M059J (cell line): ENCODE measurements at regions not wholly inside any gene's neighbourhood (a gene's known extent, or its start where the extent isn't known, plus 50 kb on each side); places are given as distances from the start of the nearest gene placed in this dataset.
A peak's percentile ranks its signal among the peaks of the same experiment; 100 is the strongest.
"Not testable (repeated sequence)": the region's sequence is repeated elsewhere in the genome, so short reads cannot be mapped to it uniquely, and the experiment has no call there.

Experiments
- DNase-seq: peaks from one replicate; pipeline ENCODE4 v3.0.0-alpha.2; 2012; ENCODE audit warnings: low read depth

GRCh38 chr14:87815121-87815520, 177.9 kb downstream of the GALC start:
- no peak for DNase-seq

DNA sequence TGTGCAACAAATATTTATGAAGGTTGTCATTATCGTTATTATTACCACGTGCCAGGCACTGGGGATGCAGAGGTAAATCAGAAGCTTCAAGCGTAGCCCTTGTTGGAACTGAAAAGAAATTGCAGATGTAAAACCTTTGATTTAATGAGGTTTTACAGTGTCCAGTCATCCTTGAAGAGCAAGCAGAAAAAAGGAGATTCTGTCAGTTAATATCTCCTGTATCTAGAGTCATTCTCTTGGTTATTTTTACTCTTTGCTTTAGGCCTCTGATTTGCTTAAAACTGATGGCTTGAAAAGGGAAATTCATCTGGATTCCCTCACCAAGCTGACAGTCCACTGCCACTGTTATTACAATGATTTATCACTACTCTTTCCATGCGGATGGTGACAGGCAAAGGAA, 179.3 kb downstream of the GALC start:
- no peak for DNase-seq

GRCh38 chr14:87813211-87813610, 179.8 kb downstream of the GALC start:
- DNase-seq, result no peak

- DNase-seq, result no peak
Measured at GRCh38 chr14:87811246-87811645, 181.7 kb downstream of the GALC start.

- DNase-seq, result no peak
Measured at GRCh38 chr14:87810711-87811110, 182.3 kb downstream of the GALC start.

- DNase-seq, result no peak
Measured at GRCh38 chr14:87809261-87809660, 183.7 kb downstream of the GALC start.

GRCh38 chr14:87805315-87805723, 187.7 kb downstream of the GALC start:
- peak; percentile 1 for DNase-seq

DNA sequence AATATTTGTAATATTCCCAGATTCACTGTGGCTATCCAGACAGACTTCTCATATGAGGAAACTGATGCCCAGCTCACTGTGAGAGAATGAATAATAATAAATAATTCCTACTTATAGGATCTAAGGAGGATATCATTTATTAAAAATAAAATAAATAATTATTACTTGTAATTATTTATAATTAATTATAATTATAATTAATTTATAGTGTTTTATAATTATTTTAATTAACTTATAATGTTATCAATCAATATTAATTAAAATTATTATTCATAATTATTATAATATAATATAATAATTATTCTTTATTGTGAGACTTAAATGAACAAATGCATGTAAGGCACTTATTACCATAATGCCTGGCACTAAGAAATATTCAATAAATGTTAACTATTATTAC, 192.8 kb downstream of the GALC start:
- DNase-seq, result no peak

- DNase-seq, result no peak
Measured at GRCh38 chr14:87799400-87799799, 193.6 kb downstream of the GALC start.

DNA sequence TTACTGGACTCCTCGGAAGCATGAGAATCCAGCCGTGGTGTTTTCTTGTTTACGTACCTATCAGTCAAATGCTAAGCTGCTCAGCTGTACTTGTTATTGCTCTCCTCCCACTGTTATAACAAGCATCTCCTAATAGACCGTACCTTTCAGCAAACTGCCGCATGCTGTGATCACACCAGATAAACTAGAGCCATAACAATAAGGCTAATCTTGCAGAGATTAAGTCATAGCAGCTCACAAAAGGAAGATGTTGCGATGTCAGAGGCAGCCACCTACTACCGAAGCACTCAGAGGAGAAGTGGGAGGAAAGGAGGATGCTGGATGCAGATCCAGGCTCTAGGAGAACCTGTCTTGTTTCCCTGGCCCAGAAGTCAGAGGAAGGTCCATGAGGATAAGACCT, 196.0 kb downstream of the GALC start:
- DNase-seq, result no peak

DNA sequence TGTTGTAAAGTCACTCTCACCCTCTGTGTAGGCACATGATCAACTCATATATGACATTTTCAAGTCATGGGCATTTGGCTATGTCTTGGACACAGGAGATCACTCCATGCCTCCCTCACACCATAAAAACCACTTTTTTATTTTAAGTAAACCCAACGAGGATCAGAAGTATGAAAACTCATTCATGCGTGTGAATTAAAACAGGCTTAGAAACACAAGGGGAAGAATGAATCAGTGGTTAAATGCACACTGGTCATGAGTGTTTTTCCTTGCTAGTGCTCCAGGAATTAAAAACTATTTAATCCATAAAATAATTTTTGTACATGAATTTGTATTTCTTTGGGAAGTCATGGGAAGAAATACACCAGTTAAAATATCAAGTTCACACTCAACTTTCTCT, 198.4 kb downstream of the GALC start:
- DNase-seq, result no peak

GRCh38 chr14:87785897-87786296, 207.1 kb downstream of the GALC start:
- no peak for DNase-seq

DNA sequence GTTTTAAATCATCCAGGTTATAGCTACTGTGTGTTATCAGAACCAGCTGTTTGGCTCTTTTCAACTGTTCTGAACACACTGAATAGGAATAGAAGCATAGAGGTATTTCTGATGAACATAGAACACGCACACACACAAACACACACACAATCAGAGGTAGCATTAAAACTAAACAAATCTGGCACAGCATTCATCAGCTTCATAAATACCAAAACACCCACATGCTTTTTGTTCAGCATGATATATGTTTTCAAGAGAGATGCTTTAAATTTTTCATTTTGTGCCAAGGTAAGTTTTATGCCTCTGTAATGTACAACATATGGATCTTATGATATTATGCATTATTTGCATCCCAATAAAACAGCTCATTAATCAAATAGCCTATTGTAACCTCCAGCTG, 208.6 kb downstream of the GALC start:
- DNase-seq, result no peak

DNA sequence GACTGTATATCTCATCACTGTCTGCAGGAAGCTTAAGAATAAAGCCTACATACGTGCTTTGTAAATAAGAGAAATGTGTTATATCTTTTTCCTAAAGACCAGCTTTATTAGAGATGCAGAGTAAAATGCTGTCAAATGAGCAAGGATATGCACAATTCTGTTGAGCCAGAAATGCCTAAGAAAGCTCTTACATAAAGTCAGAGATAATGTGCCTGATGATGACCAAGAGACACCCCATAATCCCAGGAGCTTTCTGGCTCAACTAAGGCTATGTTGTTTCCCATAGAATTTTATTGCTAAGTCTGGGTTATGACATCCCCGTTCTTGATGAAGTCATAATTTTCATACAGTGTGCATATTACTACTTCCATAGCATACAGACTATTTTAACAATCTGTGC, 209.9 kb downstream of the GALC start:
- DNase-seq, result no peak

GRCh38 chr14:87772854-87773253, 220.1 kb downstream of the GALC start:
- DNase-seq, result no peak

GRCh38 chr14:87767567-87767901, 225.4 kb downstream of the GALC start:
- no peak for DNase-seq

- DNase-seq, result no peak
Measured at GRCh38 chr14:87758876-87759275, 234.1 kb downstream of the GALC start.

DNA sequence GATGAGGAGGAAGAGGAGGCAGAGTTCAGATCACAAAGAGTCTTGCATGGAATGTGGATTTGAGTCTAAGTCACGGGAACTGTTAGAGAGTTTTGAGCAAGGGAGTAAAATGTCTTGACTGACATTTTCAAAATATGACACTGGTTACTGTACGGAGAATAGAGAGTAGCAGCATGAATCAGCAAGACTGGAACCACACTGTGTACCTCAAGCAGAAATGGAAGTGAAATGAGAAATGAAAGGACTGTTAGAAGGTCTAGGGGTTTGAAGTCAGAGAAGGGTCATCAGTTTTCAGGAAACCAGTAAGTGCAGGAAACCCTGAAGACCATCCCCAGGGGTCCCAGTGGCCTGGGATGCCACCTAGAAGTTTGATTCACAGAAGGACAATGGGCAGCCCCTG, 236.3 kb downstream of the GALC start:
- no peak for DNase-seq

DNA sequence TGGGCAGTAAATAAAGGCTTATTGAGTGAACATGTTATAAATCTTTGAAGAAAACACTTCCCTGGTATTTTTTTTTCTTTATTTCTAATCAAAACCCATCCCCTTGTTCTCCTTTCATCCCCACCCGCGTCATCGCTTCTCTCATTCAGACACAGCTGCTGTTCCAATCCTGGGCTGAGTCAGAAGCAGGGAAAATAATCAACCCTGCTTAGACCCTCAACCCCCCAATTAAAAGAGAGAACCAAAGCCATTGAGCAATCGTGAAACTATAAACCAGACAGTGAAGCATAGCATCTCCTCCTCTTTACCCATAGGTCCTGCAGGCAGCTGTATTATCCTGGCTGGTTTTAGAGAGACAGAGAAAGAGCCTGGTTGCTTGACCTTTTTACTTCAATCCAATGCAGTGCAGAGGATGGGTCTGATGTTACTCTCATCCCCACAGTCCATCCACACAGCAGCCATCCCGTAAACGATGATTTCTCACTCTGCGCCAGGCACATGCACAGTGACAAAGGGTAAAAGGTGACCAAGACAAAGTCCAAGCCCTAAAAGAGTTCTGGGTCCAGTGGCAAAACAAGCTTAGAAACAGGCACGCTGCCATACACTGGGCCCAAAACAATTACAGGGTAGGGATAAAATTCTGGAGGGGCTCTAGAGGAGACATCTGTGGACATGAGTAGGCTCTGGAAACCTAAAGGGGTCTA, 238.3 kb downstream of the GALC start:
- DNase-seq, result no peak

DNA sequence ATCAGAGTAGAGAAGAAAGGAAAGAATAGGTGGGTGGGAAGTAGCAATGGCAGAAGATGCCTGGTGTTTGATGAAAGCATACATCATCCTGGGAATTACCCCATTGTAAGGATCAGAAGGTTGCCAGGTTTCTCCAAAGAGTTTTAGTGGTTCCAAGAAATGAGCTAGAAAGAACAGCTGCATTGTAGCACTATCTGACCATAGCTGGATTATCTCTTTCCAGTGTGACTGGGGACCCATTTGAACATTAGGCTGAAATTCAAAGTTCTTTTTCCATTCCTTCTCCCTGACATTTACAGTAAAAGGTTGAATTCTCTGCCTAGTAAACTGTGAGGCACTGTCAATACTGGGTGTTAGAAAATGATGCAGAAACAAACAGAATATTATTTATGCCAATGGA, 244.4 kb downstream of the GALC start:
- DNase-seq, result no peak

DNA sequence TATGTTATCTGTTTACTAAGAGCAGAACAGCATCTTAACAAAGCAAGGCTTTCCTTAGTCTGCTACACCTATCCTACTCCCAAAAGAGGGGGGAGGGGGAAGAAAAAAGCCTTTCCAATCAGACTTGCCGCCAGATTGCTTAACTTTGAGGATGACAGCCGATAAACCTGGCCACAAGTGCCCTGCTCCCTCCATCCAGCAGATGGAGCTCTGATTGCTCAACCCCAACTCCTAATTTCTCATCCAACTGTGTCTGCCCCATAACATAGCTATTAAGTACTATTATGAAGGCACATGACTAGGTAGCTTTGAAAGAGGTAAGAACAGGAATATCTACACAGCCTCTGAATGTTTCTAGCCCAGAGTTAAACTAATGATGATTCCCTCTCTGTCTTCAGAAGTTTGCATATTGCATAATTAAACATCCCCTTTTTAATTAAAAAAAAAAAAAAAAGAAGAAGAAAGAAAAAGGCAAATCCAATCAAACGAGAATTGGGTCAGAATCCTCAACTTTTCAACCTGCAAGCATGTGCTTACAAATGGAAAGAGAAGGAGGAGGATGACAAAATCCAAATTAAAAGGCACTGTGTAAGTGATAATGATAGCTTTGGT, 247.4 kb downstream of the GALC start:
- DNase-seq, result no peak

DNA sequence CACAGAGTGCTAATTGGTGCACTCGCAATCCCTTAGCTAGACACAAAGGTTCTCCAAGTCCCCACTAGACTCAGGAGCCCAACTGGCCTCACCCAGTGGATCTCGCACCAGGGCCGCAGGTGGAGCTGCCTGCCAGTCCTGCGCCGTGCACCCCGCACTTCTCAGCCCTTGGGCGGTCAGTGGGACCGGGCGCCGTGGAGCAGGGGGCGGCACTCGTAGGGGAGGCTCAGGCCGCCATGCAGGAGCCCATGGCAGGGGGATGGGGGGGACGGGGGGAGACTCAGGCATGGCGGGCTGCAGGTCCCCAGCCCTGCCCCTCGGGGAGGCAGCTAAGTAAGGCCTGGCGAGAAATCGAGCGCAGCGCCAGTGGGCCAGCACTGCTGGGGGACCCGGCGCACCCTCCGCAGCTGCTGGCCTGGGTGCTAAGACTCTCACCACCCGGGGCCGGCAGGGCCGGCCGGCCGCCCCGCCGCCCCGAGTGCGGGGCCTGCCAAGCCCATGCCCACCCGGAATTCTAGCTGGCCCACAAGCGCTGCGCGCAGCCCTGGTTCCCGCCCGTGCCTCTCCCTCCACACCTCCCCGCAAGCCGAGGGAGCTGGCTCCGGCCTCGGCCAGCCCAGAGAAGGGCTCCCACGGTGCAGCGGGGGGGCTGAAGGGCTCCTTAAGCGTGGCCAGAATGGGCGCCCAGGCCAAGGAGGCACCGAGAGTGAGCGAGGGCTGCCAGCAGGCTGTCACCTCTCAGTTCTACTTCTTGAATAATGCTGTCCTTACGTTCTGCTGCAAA, 258.2 kb downstream of the GALC start:
- DNase-seq, result not testable (repeated sequence)

DNA sequence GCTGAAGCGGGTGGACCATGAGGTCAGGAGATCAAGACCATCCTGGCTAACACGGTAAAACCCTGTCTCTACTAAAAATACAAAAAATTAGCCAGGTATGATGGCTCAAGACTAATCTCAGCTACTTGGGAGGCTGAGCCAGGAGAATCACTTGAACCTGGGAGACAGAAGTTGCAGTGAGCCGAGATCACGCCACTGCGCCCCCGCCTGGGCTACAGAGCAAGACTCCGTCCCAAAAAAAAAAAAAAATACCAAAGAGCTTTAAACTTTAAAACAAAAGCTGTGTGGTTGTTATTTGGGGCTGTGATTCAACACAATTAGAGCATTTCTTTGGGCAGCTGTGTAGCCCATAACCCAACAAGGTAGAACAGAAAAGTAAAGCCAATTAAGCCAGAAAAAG, 259.9 kb downstream of the GALC start:
- DNase-seq, result not testable (repeated sequence)
